Osteocyte (in vitro differentiated cells): ENCODE measurements at regions not wholly inside any gene's neighbourhood (a gene's known extent, or its start where the extent isn't known, plus 50 kb on each side); places are given as distances from the start of the nearest gene placed in this dataset.
A peak's percentile ranks its signal among the peaks of the same experiment; 100 is the strongest.
"Not testable (repeated sequence)": the region's sequence is repeated elsewhere in the genome, so short reads cannot be mapped to it uniquely, and the experiment has no call there.

Experiments used
- DNase-seq: peaks from one replicate; pipeline ENCODE4 v3.0.0; 2021; ENCODE audit warnings: mixed read lengths; ENCODE audit not compliant: unreplicated experiment; ENCODE audit errors: extremely low spot score
- H3K27ac Mint-ChIP-seq: one replicate; pipeline ENCODE4 v1.8.0; 2021; ENCODE audit warnings: mild to moderate bottlenecking, mixed read lengths; ENCODE audit not compliant: unreplicated experiment
- H3K27me3 Mint-ChIP-seq: one replicate; pipeline ENCODE4 v1.8.0; 2021; ENCODE audit warnings: mixed read lengths; ENCODE audit not compliant: unreplicated experiment
- H3K36me3 Mint-ChIP-seq: one replicate; pipeline ENCODE4 v1.8.0; 2021; ENCODE audit warnings: mixed read lengths; ENCODE audit not compliant: unreplicated experiment
- H3K4me1 Mint-ChIP-seq: one replicate; pipeline ENCODE4 v1.8.0; 2021; ENCODE audit warnings: mixed read lengths; ENCODE audit not compliant: unreplicated experiment
- H3K4me3 Mint-ChIP-seq: one replicate; pipeline ENCODE4 v1.8.0; 2021; ENCODE audit warnings: mild to moderate bottlenecking, moderate library complexity, mixed read lengths; ENCODE audit not compliant: unreplicated experiment
- H3K9me3 Mint-ChIP-seq: one replicate; pipeline ENCODE4 v1.8.0; 2021; ENCODE audit warnings: mixed read lengths; ENCODE audit not compliant: unreplicated experiment
- CTCF ChIP-seq: fragments of 200-600 bp; sonication (generic); IDR thresholded peaks from 2 replicates; pipeline ENCODE4 v1.5.0; 2021; ENCODE audit warnings: antibody characterized with exemption, mild to moderate bottlenecking, moderate library complexity

GRCh38 chr11:134958870-134959269, 546.8 kb upstream of the B3GAT1 start:
- Mint-ChIP-seq H3K27ac (no peak overlapping the region), H3K27me3 (no peaks in the 10 kb centered on the region), H3K4me1 (peaks cover 5% of the 10 kb centered on the region), H3K9me3 (no peaks in the 10 kb centered on the region), H3K4me3 (no peak overlapping the region), H3K36me3 (no peaks in the 10 kb centered on the region)
- TF ChIP-seq CTCF, result no peak
- peak; percentile 36 for DNase-seq

DNA sequence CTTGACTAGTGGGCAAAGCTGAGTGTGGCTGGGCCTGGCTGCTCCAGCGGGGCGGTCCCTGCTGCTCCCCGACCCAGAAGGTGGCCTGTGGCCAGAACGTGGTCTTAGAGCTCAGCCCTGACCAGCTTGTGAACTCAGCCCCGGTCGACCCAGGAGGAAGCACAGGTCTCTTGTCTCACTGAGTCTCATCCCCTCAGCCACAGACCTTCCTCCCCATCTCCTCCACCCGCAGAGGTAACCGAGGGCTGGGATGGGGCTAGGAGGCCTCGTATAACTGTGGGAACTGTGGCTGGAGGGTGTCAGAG, 546.2 kb upstream of the B3GAT1 start:
- Mint-ChIP-seq H3K27me3 (no peaks in the 10 kb centered on the region), H3K4me3 (no peak overlapping the region), H3K27ac (no peak overlapping the region), H3K4me1 (peaks cover 5% of the 10 kb centered on the region), H3K36me3 (no peaks in the 10 kb centered on the region), H3K9me3 (no peaks in the 10 kb centered on the region)
- no peak for TF ChIP-seq CTCF
- DNase-seq, result peak; percentile 75

DNA sequence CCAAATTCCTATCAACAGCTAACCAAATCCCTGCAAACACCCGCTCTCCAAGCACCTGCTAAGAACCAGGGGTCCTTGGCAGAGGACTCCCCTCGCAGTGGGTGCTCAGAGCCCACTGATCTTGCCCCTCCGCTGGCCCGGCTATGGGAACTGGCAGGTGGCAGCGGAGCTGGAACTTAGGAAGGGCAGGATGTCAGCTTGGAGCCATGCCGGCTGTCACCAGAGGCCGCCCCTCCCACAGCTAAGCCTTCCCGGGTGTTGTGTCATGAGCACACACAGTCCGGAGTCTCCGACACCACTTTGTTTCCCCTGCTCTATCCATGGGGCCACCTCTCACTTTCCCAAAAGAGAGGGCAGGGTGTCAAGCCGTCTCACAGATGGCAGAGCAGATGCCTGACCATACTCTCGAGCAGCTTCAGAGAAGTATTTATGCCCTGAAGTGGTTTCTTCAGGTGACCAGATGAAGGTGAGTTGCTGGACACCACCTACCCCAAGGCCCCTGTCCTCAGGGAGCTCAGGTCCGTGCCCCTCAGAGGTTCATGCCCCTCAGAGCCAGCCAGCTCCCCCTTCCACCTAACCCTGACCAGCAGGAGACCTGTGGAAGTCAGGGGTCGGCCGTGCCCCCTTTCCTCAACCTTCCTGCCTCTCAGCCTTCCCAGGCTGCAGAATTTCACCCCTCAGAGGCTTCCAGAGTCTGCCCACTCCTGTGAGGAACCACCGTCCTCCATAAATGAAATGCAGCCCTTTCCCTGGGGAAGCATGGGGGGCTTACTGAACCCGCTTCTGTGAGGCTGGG, 545.7 kb upstream of the B3GAT1 start:
- Mint-ChIP-seq H3K4me3 (no peak overlapping the region), H3K27me3 (no peaks in the 10 kb centered on the region), H3K27ac (no peak overlapping the region), H3K4me1 (peaks cover 5% of the 10 kb centered on the region), H3K9me3 (no peaks in the 10 kb centered on the region), H3K36me3 (no peaks in the 10 kb centered on the region)
- TF ChIP-seq CTCF, result no peak
- peak; percentile 80 for DNase-seq

- Mint-ChIP-seq H3K4me3 (no peak overlapping the region), H3K27me3 (no peaks in the 10 kb centered on the region), H3K4me1 (peaks cover 11% of the 10 kb centered on the region), H3K36me3 (no peaks in the 10 kb centered on the region), H3K9me3 (no peaks in the 10 kb centered on the region), H3K27ac (no peak overlapping the region)
- no peak for TF ChIP-seq CTCF
- peak; percentile 40 for DNase-seq
Observed at GRCh38 chr11:134956450-134957210, 544.6 kb upstream of the B3GAT1 start.

GRCh38 chr11:134955970-134956369, 543.9 kb upstream of the B3GAT1 start:
- not testable (repeated sequence) for H3K4me3 Mint-ChIP-seq, H3K27me3 Mint-ChIP-seq, H3K27ac Mint-ChIP-seq, H3K9me3 Mint-ChIP-seq, H3K36me3 Mint-ChIP-seq
- peak; percentile 19 for DNase-seq
- peaks cover 18% of the 10 kb centered on the region for H3K4me1 Mint-ChIP-seq
